Activated T-cell treated with anti-CD3 and anti-CD28 coated beads, Interleukin-2, amount 50 U/mL, for 24 hours (primary cell): ENCODE measurements at regions not wholly inside any gene's neighbourhood (a gene's known extent, or its start where the extent isn't known, plus 50 kb on each side); places are given as distances from the start of the nearest gene placed in this dataset.
"Not testable (repeated sequence)": the region's sequence is repeated elsewhere in the genome, so short reads cannot be mapped to it uniquely, and the experiment has no call there.

ENCODE experiments used
- DNase-seq: peaks from one replicate; pipeline ENCODE4 v3.0.0-alpha.2; 2020
- H3K27ac Mint-ChIP-seq: 2 replicates; pipeline ENCODE4 v1.8.0; 2020; ENCODE audit warnings: mild to moderate bottlenecking, mixed read lengths
- H3K27me3 Mint-ChIP-seq: 2 replicates; pipeline ENCODE4 v1.8.0; 2020; ENCODE audit warnings: mixed read lengths
- H3K36me3 Mint-ChIP-seq: 2 replicates; pipeline ENCODE4 v1.8.0; 2020; ENCODE audit warnings: low read depth, mixed read lengths
- H3K4me1 Mint-ChIP-seq: 2 replicates; pipeline ENCODE4 v1.8.0; 2020; ENCODE audit warnings: low read depth, mixed read lengths
- H3K4me3 Mint-ChIP-seq: 2 replicates; pipeline ENCODE4 v1.8.0; 2020; ENCODE audit warnings: mild to moderate bottlenecking, moderate library complexity, mixed read lengths
- H3K9me3 Mint-ChIP-seq: 2 replicates; pipeline ENCODE4 v1.8.0; 2020; ENCODE audit warnings: mixed read lengths

GRCh38 chr11:103731670-103732069 lies 304.8 kb upstream of the DDI1 start:
- Mint-ChIP-seq H3K36me3 (no peaks in the 10 kb centered on the region), H3K4me3 (no peak overlapping the region), H3K4me1 (no peaks in the 10 kb centered on the region), H3K27me3 (no peaks in the 10 kb centered on the region), H3K27ac (no peak overlapping the region), H3K9me3 (no peaks in the 10 kb centered on the region)
- DNase-seq: no peak

GRCh38 chr11:103733889-103734288 lies 302.6 kb upstream of the DDI1 start:
- no peak overlapping the region for H3K4me3 Mint-ChIP-seq
- H3K27me3 Mint-ChIP-seq: no peaks in the 10 kb centered on the region
- H3K36me3 Mint-ChIP-seq: no peaks in the 10 kb centered on the region
- H3K27ac Mint-ChIP-seq: no peak overlapping the region
- no peak for DNase-seq
- H3K9me3 Mint-ChIP-seq: no peaks in the 10 kb centered on the region
- H3K4me1 Mint-ChIP-seq: peaks cover 1% of the 10 kb centered on the region

- Mint-ChIP-seq H3K4me3 (no peak overlapping the region), H3K27ac (no peak overlapping the region), H3K9me3 (no peaks in the 10 kb centered on the region), H3K27me3 (no peaks in the 10 kb centered on the region), H3K4me1 (peaks cover 1% of the 10 kb centered on the region), H3K36me3 (no peaks in the 10 kb centered on the region)
- DNase-seq: no peak
These were observed 300.9 kb upstream of the DDI1 start for GRCh38 chr11:103735497-103736032.

DNA sequence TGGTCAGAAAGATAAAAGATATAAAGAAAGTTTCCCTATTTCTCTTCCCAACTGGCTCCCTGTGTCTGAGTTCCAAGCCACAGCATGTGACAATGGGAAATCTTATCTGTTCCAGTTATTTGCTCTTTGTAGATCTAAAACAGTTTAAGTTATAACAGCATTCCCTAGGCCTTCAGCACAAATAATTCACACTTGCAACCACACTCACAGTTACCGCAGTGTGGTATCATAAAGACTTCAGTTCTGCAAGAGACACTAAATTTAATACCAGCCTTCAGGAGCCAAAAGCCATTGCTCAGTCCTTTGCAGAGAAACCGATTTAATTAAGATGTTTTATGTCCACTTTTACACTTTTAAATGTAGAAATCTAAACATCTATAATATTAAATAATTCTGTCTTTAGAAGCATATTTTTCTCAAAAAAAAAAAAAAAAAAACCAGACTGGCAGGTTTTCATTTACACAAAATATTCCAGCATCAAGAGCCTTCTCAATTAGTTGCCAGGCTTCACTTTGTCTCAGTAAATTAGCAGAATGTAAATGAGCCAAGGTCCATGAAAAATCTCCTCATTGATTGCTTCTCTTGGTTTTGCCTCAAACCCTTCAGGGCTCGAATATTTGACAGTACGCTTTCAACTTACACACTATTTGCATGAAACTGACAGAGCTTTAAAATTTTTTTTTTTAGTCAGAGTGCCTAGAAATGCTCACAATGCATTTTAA lies 300.0 kb upstream of the DDI1 start:
- Mint-ChIP-seq H3K27ac (no peak overlapping the region), H3K36me3 (no peaks in the 10 kb centered on the region), H3K4me3 (no peak overlapping the region), H3K9me3 (no peaks in the 10 kb centered on the region), H3K4me1 (peaks cover 1% of the 10 kb centered on the region), H3K27me3 (no peaks in the 10 kb centered on the region)
- DNase-seq: no peak

DNA sequence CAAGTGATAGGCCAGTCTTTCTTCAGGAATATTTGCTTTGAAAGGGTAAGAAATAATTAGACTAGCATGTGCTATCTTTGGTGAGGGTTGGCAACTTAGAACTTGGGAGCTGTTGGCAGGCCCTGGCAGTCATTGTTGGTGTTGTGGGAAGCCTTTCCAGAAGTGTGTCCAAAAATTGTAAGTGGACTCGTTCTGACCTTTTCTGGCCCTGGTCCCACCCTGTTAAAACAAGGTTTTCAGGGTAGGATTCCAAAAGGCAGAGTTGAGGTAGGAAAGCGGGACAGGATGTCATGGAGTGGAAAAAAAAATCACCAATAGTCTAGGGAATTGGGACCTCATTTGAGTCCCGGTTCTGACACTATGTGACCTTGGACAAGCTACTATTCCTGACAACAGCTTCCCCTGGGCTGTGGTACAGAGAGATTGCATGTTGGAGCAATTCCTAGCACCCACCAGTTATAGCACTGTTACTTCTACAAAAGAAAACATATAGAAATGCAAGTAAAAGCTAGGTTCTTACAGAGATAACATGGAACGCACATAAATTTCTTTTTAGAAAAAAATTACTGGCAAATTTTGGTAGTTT lies 299.3 kb upstream of the DDI1 start:
- H3K9me3 Mint-ChIP-seq: no peaks in the 10 kb centered on the region
- H3K36me3 Mint-ChIP-seq: no peaks in the 10 kb centered on the region
- H3K27me3 Mint-ChIP-seq: no peaks in the 10 kb centered on the region
- H3K4me1 Mint-ChIP-seq: peaks cover 1% of the 10 kb centered on the region
- no peak for DNase-seq
- H3K27ac Mint-ChIP-seq: no peak overlapping the region
- no peak overlapping the region for H3K4me3 Mint-ChIP-seq

- no peaks in the 10 kb centered on the region for H3K27me3 Mint-ChIP-seq
- no peak for DNase-seq
- H3K36me3 Mint-ChIP-seq: no peaks in the 10 kb centered on the region
- no peak overlapping the region for H3K4me3 Mint-ChIP-seq
- no peaks in the 10 kb centered on the region for H3K9me3 Mint-ChIP-seq
- no peak overlapping the region for H3K27ac Mint-ChIP-seq
- H3K4me1 Mint-ChIP-seq: peaks cover 1% of the 10 kb centered on the region
These were observed 298.7 kb upstream of the DDI1 start for GRCh38 chr11:103737747-103738146.

DNA sequence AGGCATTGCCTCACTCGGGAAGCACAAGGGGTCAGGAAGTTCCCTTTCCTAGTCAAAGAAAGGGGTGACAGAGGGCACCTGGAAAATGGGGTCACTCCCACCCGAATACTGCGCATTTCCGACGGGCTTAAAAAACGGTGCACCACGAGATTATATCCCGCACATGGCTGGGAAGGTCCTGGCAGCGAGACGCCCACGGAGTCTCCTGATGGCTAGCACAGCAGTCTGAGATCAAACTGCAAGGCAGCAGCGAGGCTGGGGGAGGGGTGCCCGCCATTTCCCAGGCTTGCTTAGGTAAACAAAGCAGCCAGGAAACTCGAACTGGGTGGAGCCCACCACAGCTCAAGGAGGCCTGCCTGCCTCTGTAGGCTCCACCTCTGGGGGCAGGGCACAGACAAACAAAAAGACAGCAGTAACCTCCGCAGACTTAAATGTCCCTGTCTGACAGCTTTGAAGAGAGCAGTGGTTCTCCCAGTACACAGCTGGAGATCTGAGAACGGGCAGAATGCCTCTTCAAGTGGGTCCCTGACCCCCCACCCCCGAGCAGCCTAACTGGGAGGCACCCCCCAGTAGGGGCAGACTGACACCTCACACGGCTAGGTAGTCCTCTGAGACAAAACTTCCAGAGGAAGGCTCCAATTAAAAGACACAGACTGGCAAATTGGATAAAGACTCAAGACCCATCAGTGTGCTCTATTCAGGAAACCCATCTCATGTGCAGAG lies 297.2 kb upstream of the DDI1 start:
- not testable (repeated sequence) for H3K9me3 Mint-ChIP-seq, H3K36me3 Mint-ChIP-seq, H3K27ac Mint-ChIP-seq, H3K4me1 Mint-ChIP-seq, H3K27me3 Mint-ChIP-seq, DNase-seq
- peak overlapping the region; percentile 12 for H3K4me3 Mint-ChIP-seq

- Mint-ChIP-seq H3K27ac (no peak overlapping the region), H3K9me3 (peaks cover 18% of the 10 kb centered on the region), H3K4me3 (no peak overlapping the region), H3K36me3 (no peaks in the 10 kb centered on the region), H3K27me3 (no peaks in the 10 kb centered on the region), H3K4me1 (no peaks in the 10 kb centered on the region)
- DNase-seq: no peak
These were observed 291.8 kb upstream of the DDI1 start for GRCh38 chr11:103744496-103745153.

GRCh38 chr11:103749158-103749557 lies 287.3 kb upstream of the DDI1 start:
- Mint-ChIP-seq H3K27ac (no peak overlapping the region), H3K4me1 (no peaks in the 10 kb centered on the region), H3K27me3 (no peaks in the 10 kb centered on the region), H3K36me3 (no peaks in the 10 kb centered on the region), H3K9me3 (peaks cover 18% of the 10 kb centered on the region), H3K4me3 (no peak overlapping the region)
- DNase-seq: no peak

GRCh38 chr11:103768816-103769215 lies 267.6 kb upstream of the DDI1 start:
- H3K9me3 Mint-ChIP-seq: peaks cover 9% of the 10 kb centered on the region
- no peaks in the 10 kb centered on the region for H3K4me1 Mint-ChIP-seq
- no peaks in the 10 kb centered on the region for H3K27me3 Mint-ChIP-seq
- H3K36me3 Mint-ChIP-seq: no peaks in the 10 kb centered on the region
- H3K27ac Mint-ChIP-seq: no peak overlapping the region
- no peak overlapping the region for H3K4me3 Mint-ChIP-seq
- DNase-seq: no peak

GRCh38 chr11:103773059-103773458 lies 263.4 kb upstream of the DDI1 start:
- no peak for DNase-seq
- H3K36me3 Mint-ChIP-seq: no peaks in the 10 kb centered on the region
- H3K27ac Mint-ChIP-seq: no peak overlapping the region

DNA sequence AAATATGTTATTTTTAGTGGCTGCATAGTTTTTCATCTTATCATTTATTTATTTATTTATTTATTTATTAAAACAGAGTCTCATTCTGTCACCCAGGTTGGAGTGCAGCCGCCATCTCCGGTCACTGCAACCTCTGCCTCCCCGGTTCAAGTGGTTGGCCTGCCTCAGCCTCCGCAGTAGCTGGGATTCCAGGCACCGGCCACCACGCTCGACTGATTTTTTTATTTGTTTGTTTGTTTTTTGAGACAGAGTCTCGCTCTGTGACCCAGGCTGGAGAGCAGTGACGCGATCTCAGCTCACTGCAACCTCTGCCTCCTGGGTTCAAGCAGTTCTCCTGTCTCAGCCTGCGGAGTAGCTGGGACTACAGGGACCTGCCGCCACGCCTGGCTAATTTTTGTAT lies 262.9 kb upstream of the DDI1 start:
- peaks cover 4% of the 10 kb centered on the region for H3K9me3 Mint-ChIP-seq
- H3K4me1 Mint-ChIP-seq: no peaks in the 10 kb centered on the region
- no peak overlapping the region for H3K4me3 Mint-ChIP-seq
- DNase-seq: no peak
- no peaks in the 10 kb centered on the region for H3K36me3 Mint-ChIP-seq
- H3K27me3 Mint-ChIP-seq: no peaks in the 10 kb centered on the region
- no peak overlapping the region for H3K27ac Mint-ChIP-seq

More at GRCh38 chr11:103773059-103773458, 263.4 kb upstream of the DDI1 start:
- Mint-ChIP-seq H3K9me3 (peaks cover 4% of the 10 kb centered on the region), H3K4me3 (no peak overlapping the region), H3K4me1 (no peaks in the 10 kb centered on the region), H3K27me3 (no peaks in the 10 kb centered on the region)

- Mint-ChIP-seq H3K27me3 (no peaks in the 10 kb centered on the region), H3K4me1 (no peaks in the 10 kb centered on the region), H3K9me3 (no peaks in the 10 kb centered on the region), H3K27ac (no peak overlapping the region), H3K4me3 (no peak overlapping the region), H3K36me3 (no peaks in the 10 kb centered on the region)
- no peak for DNase-seq
These were observed 257.4 kb upstream of the DDI1 start for GRCh38 chr11:103779054-103779453.

- DNase-seq: no peak
- no peak overlapping the region for H3K4me3 Mint-ChIP-seq
- peaks cover 11% of the 10 kb centered on the region for H3K9me3 Mint-ChIP-seq
- H3K27ac Mint-ChIP-seq: no peak overlapping the region
- no peaks in the 10 kb centered on the region for H3K4me1 Mint-ChIP-seq
- H3K27me3 Mint-ChIP-seq: no peaks in the 10 kb centered on the region
- no peaks in the 10 kb centered on the region for H3K36me3 Mint-ChIP-seq
These were observed 246.5 kb upstream of the DDI1 start for GRCh38 chr11:103789952-103790351.
